ENCODE measurements at regions not wholly inside any gene's neighbourhood (a gene's known extent, or its start where the extent isn't known, plus 50 kb on each side); places are given as distances from the start of the nearest gene placed in this dataset.

- TF ChIP-seq CTCF (IDR thresholded peaks at IDR 0.05) (no peak), POLR2A (IDR thresholded peaks at IDR 0.05) (no peak)
Observed at GRCh38 chr11:19651028-19651427, 61.6 kb upstream of the NAV2 start.
